A549 (cell line): ENCODE measurements at regions not wholly inside any gene's neighbourhood (a gene's known extent, or its start where the extent isn't known, plus 50 kb on each side); places are given as distances from the start of the nearest gene placed in this dataset.

ENCODE experiments used
- ATAC-seq, 2 experiments: fragments of 200-7000 bp in 1 of 2; fragments of >200 bp in 1 of 2; cut with Nextera tagmentation in 1 of 2; cut with Tn5 transposase in 1 of 2; 3 replicates each; pipeline versions ENCODE4 v1.8.0 to v1.9.1; 2018 to 2020; ENCODE audit warnings: mild to moderate bottlenecking in 1 of 2, moderate library complexity in 1 of 2
- CTCF ChIA-PET: fragments of 300-600 bp; sonication (Branson Sonifier 250); formaldehyde crosslinking; extraction: SDS; loops from one replicate; lab custom pipeline; 2021; ENCODE audit warnings: antibody characterized with exemption, inconsistent platforms; lab: Yijun Ruan, JAX
- POLR2A ChIA-PET: fragments of 350-600 bp; formaldehyde crosslinking; extraction: SDS; loops from one replicate; lab custom pipeline; 2021; ENCODE audit warnings: antibody characterized with exemption, inconsistent platforms; lab: Yijun Ruan, JAX
- DNase-seq, 2 experiments: peaks; one replicate each; pipeline versions ENCODE4 v3.0.0 to v3.0.0-alpha.2; 2011 to 2016; ENCODE audit warnings: low read depth in 1 of 2, low spot score in 1 of 2
- FAIRE-seq: peaks from 2 replicates; lab custom pipeline; 2011; peaks lifted over from hg19 to GRCh38; lab: Jason Lieb, UNC
- H3K27ac ChIP-seq, 2 experiments: fragments of >200 bp; sonication (Bioruptor Twin); formaldehyde crosslinking; 3 replicates each; pipeline ENCODE4 v1.5.1; 2016 to 2017
- H3K4me1 ChIP-seq: fragments of >200 bp; sonication (Bioruptor Twin); formaldehyde crosslinking; 3 replicates; pipeline ENCODE4 v1.6.1; 2016
- H3K4me2 ChIP-seq: fragments of >200 bp; sonication (Bioruptor Twin); formaldehyde crosslinking; 3 replicates; pipeline ENCODE4 v1.6.1; 2016
- H3K4me3 ChIP-seq: fragments of >200 bp; sonication (Bioruptor Twin); formaldehyde crosslinking; 3 replicates; pipeline ENCODE4 v1.5.1; 2016
- H3K9me3 ChIP-seq: fragments of >200 bp; sonication (Bioruptor Twin); formaldehyde crosslinking; 3 replicates; pipeline ENCODE4 v1.6.1; 2016
- BCL3 ChIP-seq: fragments of >200 bp; sonication (Bioruptor Twin); formaldehyde crosslinking; IDR thresholded peaks from 3 replicates; pipeline ENCODE4 v1.6.1; 2016
- BHLHE40 ChIP-seq: IDR thresholded peaks from 2 replicates; pipeline ENCODE4 v1.6.1; 2012; ENCODE audit warnings: low read depth, low read length, inconsistent platforms
- CHD4 ChIP-seq: fragments of 200-600 bp; sonication (generic); IDR thresholded peaks from 2 replicates; pipeline ENCODE4 v1.6.1; 2016; ENCODE audit warnings: antibody characterized with exemption, mild to moderate bottlenecking, borderline replicate concordance
- EHMT2 ChIP-seq: fragments of 200-600 bp; sonication (generic); IDR thresholded peaks from 2 replicates; pipeline ENCODE4 v1.6.1; 2016; ENCODE audit warnings: antibody characterized with exemption, low read depth, mild to moderate bottlenecking, moderate library complexity
- GATA3 ChIP-seq: IDR thresholded peaks from 2 replicates; pipeline ENCODE4 v1.6.1; 2012; ENCODE audit warnings: borderline replicate concordance
- HEYL ChIP-seq: fragments of 250-450 bp; sonication (Bioruptor Pico); IDR thresholded peaks from 2 replicates; pipeline ENCODE4 v1.8.0; 2021; ENCODE audit warnings: mild to moderate bottlenecking, moderate library complexity
- JUN ChIP-seq, 2 experiments: fragments of >200 bp; sonication (Bioruptor Twin); formaldehyde crosslinking; IDR thresholded peaks; 2 replicates in 1 of 2; 3 replicates in 1 of 2; pipeline ENCODE4 v1.6.1; 2016 to 2017
- JUNB ChIP-seq: fragments of >200 bp; sonication (Bioruptor Twin); formaldehyde crosslinking; IDR thresholded peaks from 2 replicates; pipeline ENCODE4 v1.6.1; 2016
- MAFK ChIP-seq: fragments of 450-650 bp; IDR thresholded peaks from 2 replicates; pipeline ENCODE4 v1.6.1; 2014; ENCODE audit not compliant: partially characterized antibody
- MAZ ChIP-seq: fragments of 150-350 bp; IDR thresholded peaks from 2 replicates; pipeline ENCODE4 v1.6.1; 2014; ENCODE audit warnings: antibody characterized with exemption, low read depth, low read length, borderline replicate concordance
- MYC ChIP-seq: IDR thresholded peaks from 2 replicates; pipeline ENCODE4 v1.6.1; 2012; ENCODE audit warnings: mild to moderate bottlenecking, inconsistent platforms, low read length, improper control_type of control experiment, borderline replicate concordance
- NFE2L2 ChIP-seq: fragments of 150-350 bp; conservative IDR thresholded peaks from 2 replicates; pipeline ENCODE4 v1.6.1; 2014; ENCODE audit warnings: low read length
- NR3C1 ChIP-seq: fragments of >200 bp; sonication (Bioruptor Twin); formaldehyde crosslinking; IDR thresholded peaks from 3 replicates; pipeline ENCODE4 v1.6.1; 2017
- PBX3 ChIP-seq: IDR thresholded peaks from 2 replicates; pipeline ENCODE4 v1.6.1; 2012
- POLR2A ChIP-seq: IDR thresholded peaks from 2 replicates; pipeline ENCODE4 v1.6.1; 2012; ENCODE audit warnings: mild to moderate bottlenecking, low read length
- POLR2AphosphoS2 ChIP-seq: conservative IDR thresholded peaks from 2 replicates; pipeline ENCODE4 v1.6.1; 2012; ENCODE audit warnings: low read length, improper control_type of control experiment, inconsistent platforms
- RARB ChIP-seq: fragments of 250-450 bp; sonication (Bioruptor Pico); IDR thresholded peaks from 2 replicates; pipeline ENCODE4 v1.8.0; 2021; ENCODE audit warnings: mild to moderate bottlenecking, moderate library complexity
- SMC3 ChIP-seq: fragments of >200 bp; sonication (Bioruptor Twin); formaldehyde crosslinking; IDR thresholded peaks from 3 replicates; pipeline ENCODE4 v1.6.1; 2018; ENCODE audit warnings: inconsistent platforms
- TFCP2L1 ChIP-seq: fragments of 250-450 bp; sonication (Bioruptor Pico); IDR thresholded peaks from 2 replicates; pipeline ENCODE4 v1.5.0; 2021; ENCODE audit warnings: mild to moderate bottlenecking
- ZFP36 ChIP-seq: fragments of 450-650 bp; IDR thresholded peaks from 2 replicates; pipeline ENCODE4 v1.6.1; 2014; ENCODE audit warnings: borderline replicate concordance; ENCODE audit not compliant: partially characterized antibody
- WGBS: methylation state at CpG from one replicate; pipeline ENCODE4 v1.1.6; 2017; ENCODE audit errors: missing lambda C conversion rate; 5-methylcytosine and 5-hydroxymethylcytosine counted together
- TF ChIP-seq, protein P1 (sequence below): fragments of 200-600 bp; sonication (generic); IDR thresholded peaks from 2 replicates; pipeline ENCODE4 v1.6.1; 2016; ENCODE audit warnings: antibody characterized with exemption, mild to moderate bottlenecking, moderate library complexity
- TF ChIP-seq, protein P2 (sequence below): fragments of 150-350 bp; IDR thresholded peaks from 2 replicates; pipeline ENCODE4 v1.6.1; 2014; ENCODE audit warnings: low read depth, mild to moderate bottlenecking, low read length
- TF ChIP-seq, protein P3 (sequence below): fragments of 250-450 bp; sonication (Bioruptor Pico); IDR thresholded peaks from 2 replicates; pipeline ENCODE4 v1.5.0; 2020; ENCODE audit warnings: low read depth, mild to moderate bottlenecking, moderate library complexity
- TF ChIP-seq, protein P4 (sequence below): fragments of 450-650 bp; IDR thresholded peaks from 2 replicates; pipeline ENCODE4 v1.6.1; 2014; ENCODE audit warnings: antibody characterized with exemption

- ChIA-PET POLR2A (no interaction called here), CTCF (no interaction called here)
- DNase-seq, result no peak
- no peak for ATAC-seq
- Histone ChIP-seq H3K4me2 (no peak overlapping the region), H3K4me3 (no peak overlapping the region), H3K9me3 (no peaks in the 10 kb centered on the region), H3K27ac (no peak overlapping the region), H3K4me1 (no peaks in the 10 kb centered on the region)
- TF ChIP-seq EHMT2, result no peak
- no peak for TF ChIP-seq SMC3
- TF ChIP-seq GATA3, result no peak
- FAIRE-seq, result no peak
- 37% methylated on average over 13 of the region's 16 CpGs for WGBS
These were observed 292.0 kb downstream of the BRD1 start for GRCh38 chr22:49535527-49536125.

DNA sequence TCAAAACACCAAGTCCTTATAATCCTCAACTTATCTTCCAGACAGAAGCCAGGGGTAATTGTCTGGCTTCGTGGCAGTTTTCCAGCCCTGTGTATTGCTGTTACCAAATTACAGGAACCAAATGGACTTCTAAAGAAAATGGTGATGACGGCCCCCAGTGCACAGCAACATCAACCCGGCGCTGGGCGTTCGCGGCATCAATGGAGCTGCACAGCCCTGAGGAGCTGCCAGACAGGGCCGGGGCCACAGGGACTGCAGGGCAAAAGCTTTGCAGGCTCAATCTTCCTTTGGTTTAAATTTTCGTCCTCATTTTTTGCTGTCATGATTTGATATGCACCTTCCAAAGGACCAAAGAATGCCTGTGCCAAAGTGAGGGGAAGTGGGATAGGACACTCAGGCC lies 292.5 kb downstream of the BRD1 start:
- FAIRE-seq (no peak), DNase-seq (no peak), ATAC-seq (no peak)
- POLR2A ChIA-PET, result no interaction called here
- CTCF ChIA-PET, result no interaction called here
- TF ChIP-seq BCL3 (no peak), HEYL (no peak), NFE2L2 (no peak), GATA3 (no peak), ZFP36 (no peak), POLR2AphosphoS2 (no peak), TFCP2L1 (no peak), MAZ (no peak), CHD4 (no peak), NR3C1 (no peak), BHLHE40 (no peak)
- TF ChIP-seq, protein P1, sequence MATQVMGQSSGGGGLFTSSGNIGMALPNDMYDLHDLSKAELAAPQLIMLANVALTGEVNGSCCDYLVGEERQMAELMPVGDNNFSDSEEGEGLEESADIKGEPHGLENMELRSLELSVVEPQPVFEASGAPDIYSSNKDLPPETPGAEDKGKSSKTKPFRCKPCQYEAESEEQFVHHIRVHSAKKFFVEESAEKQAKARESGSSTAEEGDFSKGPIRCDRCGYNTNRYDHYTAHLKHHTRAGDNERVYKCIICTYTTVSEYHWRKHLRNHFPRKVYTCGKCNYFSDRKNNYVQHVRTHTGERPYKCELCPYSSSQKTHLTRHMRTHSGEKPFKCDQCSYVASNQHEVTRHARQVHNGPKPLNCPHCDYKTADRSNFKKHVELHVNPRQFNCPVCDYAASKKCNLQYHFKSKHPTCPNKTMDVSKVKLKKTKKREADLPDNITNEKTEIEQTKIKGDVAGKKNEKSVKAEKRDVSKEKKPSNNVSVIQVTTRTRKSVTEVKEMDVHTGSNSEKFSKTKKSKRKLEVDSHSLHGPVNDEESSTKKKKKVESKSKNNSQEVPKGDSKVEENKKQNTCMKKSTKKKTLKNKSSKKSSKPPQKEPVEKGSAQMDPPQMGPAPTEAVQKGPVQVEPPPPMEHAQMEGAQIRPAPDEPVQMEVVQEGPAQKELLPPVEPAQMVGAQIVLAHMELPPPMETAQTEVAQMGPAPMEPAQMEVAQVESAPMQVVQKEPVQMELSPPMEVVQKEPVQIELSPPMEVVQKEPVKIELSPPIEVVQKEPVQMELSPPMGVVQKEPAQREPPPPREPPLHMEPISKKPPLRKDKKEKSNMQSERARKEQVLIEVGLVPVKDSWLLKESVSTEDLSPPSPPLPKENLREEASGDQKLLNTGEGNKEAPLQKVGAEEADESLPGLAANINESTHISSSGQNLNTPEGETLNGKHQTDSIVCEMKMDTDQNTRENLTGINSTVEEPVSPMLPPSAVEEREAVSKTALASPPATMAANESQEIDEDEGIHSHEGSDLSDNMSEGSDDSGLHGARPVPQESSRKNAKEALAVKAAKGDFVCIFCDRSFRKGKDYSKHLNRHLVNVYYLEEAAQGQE, result no peak
- Histone ChIP-seq H3K27ac (no peak overlapping the region), H3K4me3 (no peak overlapping the region), H3K4me2 (no peak overlapping the region), H3K4me1 (no peaks in the 10 kb centered on the region), H3K9me3 (no peaks in the 10 kb centered on the region)
- 61% methylated on average over 9 of the region's 9 CpGs for WGBS

DNA sequence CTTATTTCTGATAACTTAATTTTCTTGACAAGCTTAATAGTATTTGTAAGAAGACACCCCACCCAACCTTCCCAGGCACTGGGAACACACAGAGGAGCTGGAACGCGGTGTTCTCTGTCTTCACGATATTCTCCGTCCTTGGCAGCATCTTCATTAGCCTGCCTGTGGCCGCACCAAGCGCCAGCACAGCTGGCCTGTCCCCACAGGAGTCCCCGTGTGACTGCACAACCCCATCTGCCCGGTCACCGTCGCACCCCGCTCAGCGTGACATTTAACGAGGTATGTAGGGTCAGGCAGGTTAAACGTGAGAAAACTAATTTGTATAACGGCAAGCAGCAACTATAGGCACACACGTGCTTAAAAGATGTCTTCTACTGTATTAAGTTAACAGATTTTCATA lies 293.3 kb downstream of the BRD1 start:
- POLR2A ChIA-PET, result no interaction called here
- H3K4me2 ChIP-seq, result no peak overlapping the region
- WGBS, result 55% methylated on average over 12 of the region's 16 CpGs

More for the DNA sequence above, 293.3 kb downstream of the BRD1 start:
- no peaks in the 10 kb centered on the region for H3K4me1 ChIP-seq
- H3K9me3 ChIP-seq, result no peaks in the 10 kb centered on the region
- no peak overlapping the region for H3K4me3 ChIP-seq
- FAIRE-seq, result no peak
- ATAC-seq, result no peak
- CTCF ChIA-PET, result interaction anchor here (1.0 to 1.4 kb wide), 2 partner anchors 11 to 12 kb away, joined by 3 read pairs; no protein-coding TSS in a partner anchor
- TF ChIP-seq JUNB (no peak), ZFP36 (no peak), MAFK (no peak), POLR2A (no peak), MYC (no peak), HEYL (no peak), RARB (CRISPR knock-in tag) (no peak), JUN (IDR thresholded peaks at IDR 0.05) (no peak), PBX3 (no peak)
- TF ChIP-seq, protein P2, sequence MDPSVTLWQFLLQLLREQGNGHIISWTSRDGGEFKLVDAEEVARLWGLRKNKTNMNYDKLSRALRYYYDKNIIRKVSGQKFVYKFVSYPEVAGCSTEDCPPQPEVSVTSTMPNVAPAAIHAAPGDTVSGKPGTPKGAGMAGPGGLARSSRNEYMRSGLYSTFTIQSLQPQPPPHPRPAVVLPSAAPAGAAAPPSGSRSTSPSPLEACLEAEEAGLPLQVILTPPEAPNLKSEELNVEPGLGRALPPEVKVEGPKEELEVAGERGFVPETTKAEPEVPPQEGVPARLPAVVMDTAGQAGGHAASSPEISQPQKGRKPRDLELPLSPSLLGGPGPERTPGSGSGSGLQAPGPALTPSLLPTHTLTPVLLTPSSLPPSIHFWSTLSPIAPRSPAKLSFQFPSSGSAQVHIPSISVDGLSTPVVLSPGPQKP, result no peak
- TF ChIP-seq, protein P3, sequence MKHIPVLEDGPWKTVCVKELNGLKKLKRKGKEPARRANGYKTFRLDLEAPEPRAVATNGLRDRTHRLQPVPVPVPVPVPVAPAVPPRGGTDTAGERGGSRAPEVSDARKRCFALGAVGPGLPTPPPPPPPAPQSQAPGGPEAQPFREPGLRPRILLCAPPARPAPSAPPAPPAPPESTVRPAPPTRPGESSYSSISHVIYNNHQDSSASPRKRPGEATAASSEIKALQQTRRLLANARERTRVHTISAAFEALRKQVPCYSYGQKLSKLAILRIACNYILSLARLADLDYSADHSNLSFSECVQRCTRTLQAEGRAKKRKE (CRISPR knock-in tag), result no peak
- TF ChIP-seq, protein P4, sequence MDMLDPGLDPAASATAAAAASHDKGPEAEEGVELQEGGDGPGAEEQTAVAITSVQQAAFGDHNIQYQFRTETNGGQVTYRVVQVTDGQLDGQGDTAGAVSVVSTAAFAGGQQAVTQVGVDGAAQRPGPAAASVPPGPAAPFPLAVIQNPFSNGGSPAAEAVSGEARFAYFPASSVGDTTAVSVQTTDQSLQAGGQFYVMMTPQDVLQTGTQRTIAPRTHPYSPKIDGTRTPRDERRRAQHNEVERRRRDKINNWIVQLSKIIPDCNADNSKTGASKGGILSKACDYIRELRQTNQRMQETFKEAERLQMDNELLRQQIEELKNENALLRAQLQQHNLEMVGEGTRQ, result no peak
- no peak for DNase-seq
- no peak overlapping the region for H3K27ac ChIP-seq
